Hepatocyte (in vitro differentiated cells): ENCODE measurements at regions not wholly inside any gene's neighbourhood (a gene's known extent, or its start where the extent isn't known, plus 50 kb on each side); places are given as distances from the start of the nearest gene placed in this dataset.

Experiments
- EZH2 ChIP-seq: fragments of 200-600 bp; sonication (generic); IDR thresholded peaks from 2 replicates; pipeline ENCODE4 v1.6.1; 2016; ENCODE audit warnings: antibody characterized with exemption, mild to moderate bottlenecking, borderline replicate concordance
- TF ChIP-seq, protein P1 (sequence below): fragments of 200-600 bp; sonication (generic); IDR thresholded peaks from 2 replicates; pipeline ENCODE4 v1.5.1; 2016; ENCODE audit warnings: antibody characterized with exemption, mild to moderate bottlenecking; ENCODE audit not compliant: poor library complexity

DNA sequence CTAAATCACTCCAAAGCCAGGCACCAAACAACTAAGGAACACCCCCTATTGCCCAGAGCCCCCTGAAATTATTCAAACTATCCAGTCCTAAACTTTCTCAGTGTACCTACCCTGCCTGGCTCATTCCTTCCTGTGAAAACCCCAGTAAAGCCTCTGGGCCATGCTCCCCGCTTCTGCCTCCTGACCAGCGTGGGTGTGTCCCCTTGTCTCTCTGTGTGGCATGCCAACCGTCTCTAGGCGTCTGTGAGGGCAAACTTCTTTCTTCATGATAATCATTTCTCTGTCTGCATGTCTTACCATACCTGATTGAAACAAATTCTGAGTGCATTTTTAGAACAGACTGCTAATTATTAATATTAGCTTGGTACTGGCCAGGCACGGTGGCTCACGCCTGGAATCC, 75.1 kb upstream of the EPCAM start:
- TF ChIP-seq, protein P1, sequence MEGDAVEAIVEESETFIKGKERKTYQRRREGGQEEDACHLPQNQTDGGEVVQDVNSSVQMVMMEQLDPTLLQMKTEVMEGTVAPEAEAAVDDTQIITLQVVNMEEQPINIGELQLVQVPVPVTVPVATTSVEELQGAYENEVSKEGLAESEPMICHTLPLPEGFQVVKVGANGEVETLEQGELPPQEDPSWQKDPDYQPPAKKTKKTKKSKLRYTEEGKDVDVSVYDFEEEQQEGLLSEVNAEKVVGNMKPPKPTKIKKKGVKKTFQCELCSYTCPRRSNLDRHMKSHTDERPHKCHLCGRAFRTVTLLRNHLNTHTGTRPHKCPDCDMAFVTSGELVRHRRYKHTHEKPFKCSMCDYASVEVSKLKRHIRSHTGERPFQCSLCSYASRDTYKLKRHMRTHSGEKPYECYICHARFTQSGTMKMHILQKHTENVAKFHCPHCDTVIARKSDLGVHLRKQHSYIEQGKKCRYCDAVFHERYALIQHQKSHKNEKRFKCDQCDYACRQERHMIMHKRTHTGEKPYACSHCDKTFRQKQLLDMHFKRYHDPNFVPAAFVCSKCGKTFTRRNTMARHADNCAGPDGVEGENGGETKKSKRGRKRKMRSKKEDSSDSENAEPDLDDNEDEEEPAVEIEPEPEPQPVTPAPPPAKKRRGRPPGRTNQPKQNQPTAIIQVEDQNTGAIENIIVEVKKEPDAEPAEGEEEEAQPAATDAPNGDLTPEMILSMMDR, result no peak
- no peak for TF ChIP-seq EZH2
